H1 (cell line): ENCODE measurements at regions not wholly inside any gene's neighbourhood (a gene's known extent, or its start where the extent isn't known, plus 50 kb on each side); places are given as distances from the start of the nearest gene placed in this dataset.
A peak's percentile ranks its signal among the peaks of the same experiment; 100 is the strongest.

Experiments used
- CTCF ChIA-PET: fragments of 300-600 bp; sonication (Branson Sonifier 250); formaldehyde crosslinking; loops from one replicate; lab custom pipeline; 2021; ENCODE audit not compliant: partially characterized antibody; lab: Charles Lee
- POLR2A ChIA-PET: fragments of 300-600 bp; sonication (Branson Sonifier 250); formaldehyde crosslinking; loops from one replicate; lab custom pipeline; 2021; ENCODE audit warnings: inconsistent platforms; ENCODE audit not compliant: partially characterized antibody; lab: Charles Lee
- DNase-seq, 2 experiments: peaks; one replicate each; pipeline versions ENCODE4 v3.0.0 to v3.0.0-alpha.2; 2010 to 2022; ENCODE audit warnings: low spot score in 2 of 2, low read depth in 1 of 2, mixed read lengths in 1 of 2
- FAIRE-seq: peaks from 2 replicates; lab custom pipeline; 2011; peaks lifted over from hg19 to GRCh38; lab: Jason Lieb, UNC
- H2AFZ ChIP-seq: 2 replicates; pipeline ENCODE4 v1.8.1; 2012; ENCODE audit warnings: low read length, inconsistent platforms
- H2AK5ac ChIP-seq: 2 replicates; pipeline ENCODE4 v1.6.1; 2013; ENCODE audit warnings: low read depth, low read length
- H2BK120ac ChIP-seq: replicated peaks from 2 replicates; pipeline ENCODE3; 2013; ENCODE audit warnings: low read depth, low read length, inconsistent platforms
- H2BK12ac ChIP-seq: 2 replicates; pipeline ENCODE4 v1.6.1; 2013; ENCODE audit warnings: low read depth, low read length
- H2BK15ac ChIP-seq: 2 replicates; pipeline ENCODE4 v1.6.1; 2013; ENCODE audit warnings: low read length
- H2BK20ac ChIP-seq: 2 replicates; pipeline ENCODE4 v1.6.1; 2013; ENCODE audit warnings: low read length
- H2BK5ac ChIP-seq: 2 replicates; pipeline ENCODE4 v1.6.1; 2013; ENCODE audit warnings: low read depth, low read length
- H3K14ac ChIP-seq: 2 replicates; pipeline ENCODE4 v1.6.1; 2013; ENCODE audit warnings: inconsistent platforms; ENCODE audit not compliant: insufficient read length
- H3K18ac ChIP-seq: 2 replicates; pipeline ENCODE4 v1.6.1; 2013; ENCODE audit warnings: low read length; ENCODE audit errors: extremely low read depth
- H3K23ac ChIP-seq: 2 replicates; pipeline ENCODE4 v1.6.1; 2013; ENCODE audit warnings: inconsistent platforms; ENCODE audit not compliant: insufficient read length
- H3K23me2 ChIP-seq: 2 replicates; pipeline ENCODE4 v1.6.1; 2013; ENCODE audit warnings: low read depth, low read length
- H3K27ac ChIP-seq: 2 replicates; pipeline ENCODE4 v1.6.1; 2011; ENCODE audit warnings: low read depth, low read length, inconsistent platforms
- H3K27me3 ChIP-seq, 4 experiments: replicated peaks in 1 of 4; 1 replicate in 1 of 4; 2 replicates in 3 of 4; pipeline versions ENCODE4 v1.6.1 to v1.8.1; 2011 to 2013; ENCODE audit warnings: low read length in 3 of 4, mild to moderate bottlenecking in 3 of 4, inconsistent platforms in 2 of 4, mixed read lengths in 2 of 4, moderate library complexity in 1 of 4; ENCODE audit not compliant: control insufficient read depth in 3 of 4, insufficient read depth in 3 of 4; ENCODE audit errors: extremely low read depth in 1 of 4
- H3K36me3 ChIP-seq, 4 experiments: 2 replicates each; pipeline versions ENCODE4 v1.6.1 to v1.8.1; 2011 to 2013; ENCODE audit warnings: mild to moderate bottlenecking in 4 of 4, low read length in 3 of 4, moderate library complexity in 2 of 4, control low read depth in 1 of 4, inconsistent platforms in 1 of 4; ENCODE audit not compliant: insufficient read depth in 4 of 4, control insufficient read depth in 2 of 4
- H3K4ac ChIP-seq: replicated peaks from 2 replicates; pipeline ENCODE3; 2013; ENCODE audit warnings: low read length, low read depth, mixed read lengths, inconsistent platforms; ENCODE audit not compliant: insufficient read length
- H3K4me1 ChIP-seq, 4 experiments: replicated peaks in 1 of 4; 1 replicate in 1 of 4; 2 replicates in 3 of 4; pipeline versions ENCODE4 v1.6.1 to v1.8.1; 2011 to 2013; ENCODE audit warnings: low read length in 3 of 4, inconsistent platforms in 2 of 4, mixed read lengths in 1 of 4; ENCODE audit not compliant: insufficient read depth in 4 of 4, control insufficient read depth in 3 of 4
- H3K4me2 ChIP-seq, 2 experiments: 2 replicates each; pipeline versions ENCODE4 v1.6.1 to v1.8.1; 2011 to 2013; ENCODE audit warnings: low read depth in 2 of 2, low read length in 2 of 2, control low read depth in 1 of 2, inconsistent platforms in 1 of 2, mild to moderate bottlenecking in 1 of 2; ENCODE audit not compliant: insufficient read depth in 1 of 2
- H3K4me3 ChIP-seq, 4 experiments: fragments of 200-600, 300-600 bp in 1 of 4; sonication (generic), shearing (Covaris generic), sonication (Bioruptor Twin) in 1 of 4; 2 replicates each; pipeline versions ENCODE4 v1.5.1 to v1.8.1; 2011 to 2016; ENCODE audit warnings: low read length in 4 of 4, low read depth in 3 of 4, control low read depth in 2 of 4, inconsistent platforms in 2 of 4, mild to moderate bottlenecking in 2 of 4, mixed read lengths in 1 of 4, moderate library complexity in 1 of 4; ENCODE audit not compliant: insufficient read depth in 2 of 4; ENCODE audit errors: extremely low read depth in 1 of 4
- H3K56ac ChIP-seq: replicated peaks from 2 replicates; pipeline ENCODE3; 2013; ENCODE audit warnings: low read depth, mild to moderate bottlenecking, mixed read lengths, low read length, inconsistent platforms; ENCODE audit not compliant: insufficient read length
- H3K79me1 ChIP-seq: 2 replicates; pipeline ENCODE4 v1.6.1; 2013; ENCODE audit warnings: low read depth, low read length, control low read depth
- H3K79me2 ChIP-seq, 2 experiments: 2 replicates each; pipeline versions ENCODE4 v1.6.1 to v1.8.1; 2012 to 2013; ENCODE audit warnings: low read length in 2 of 2, mild to moderate bottlenecking in 2 of 2, inconsistent platforms in 1 of 2; ENCODE audit not compliant: insufficient read depth in 2 of 2, control insufficient read depth in 1 of 2
- H3K9ac ChIP-seq, 4 experiments: replicated peaks in 1 of 4; 1 replicate in 1 of 4; 2 replicates in 3 of 4; pipeline versions ENCODE4 v1.6.1 to v1.8.1; 2011 to 2013; ENCODE audit warnings: low read depth in 3 of 4, low read length in 3 of 4, control low read depth in 2 of 4, mild to moderate bottlenecking in 2 of 4, moderate library complexity in 2 of 4, inconsistent platforms in 1 of 4; ENCODE audit errors: extremely low read depth in 1 of 4
- H3K9me3 ChIP-seq, 2 experiments: 2 replicates each; pipeline versions ENCODE4 v1.6.1 to v1.8.1; 2012 to 2013; ENCODE audit warnings: mild to moderate bottlenecking in 2 of 2, moderate library complexity in 2 of 2, control low read depth in 1 of 2, inconsistent platforms in 1 of 2, low read depth in 1 of 2, low read length in 1 of 2, mixed read lengths in 1 of 2; ENCODE audit not compliant: insufficient read depth in 2 of 2
- H4K20me1 ChIP-seq, 2 experiments: replicated peaks in 1 of 2; 2 replicates each; pipeline versions ENCODE3 to v1.8.1; 2011 to 2013; ENCODE audit warnings: inconsistent platforms in 2 of 2, low read length in 2 of 2, mild to moderate bottlenecking in 1 of 2; ENCODE audit not compliant: insufficient read depth in 2 of 2, control insufficient read depth in 1 of 2
- H4K5ac ChIP-seq: 2 replicates; pipeline ENCODE4 v1.6.1; 2013; ENCODE audit warnings: low read length, low read depth, mixed read lengths, inconsistent platforms; ENCODE audit not compliant: insufficient read length
- H4K8ac ChIP-seq: 2 replicates; pipeline ENCODE4 v1.8.0; 2013; ENCODE audit warnings: mild to moderate bottlenecking, moderate library complexity, low read length, inconsistent platforms; ENCODE audit not compliant: insufficient read depth; ENCODE audit errors: extremely low read depth
- H4K91ac ChIP-seq: replicated peaks from 2 replicates; pipeline ENCODE3; 2013; ENCODE audit warnings: low read length, mixed read lengths, inconsistent platforms; ENCODE audit not compliant: insufficient read length
- BACH1 ChIP-seq: IDR thresholded peaks from 2 replicates; pipeline ENCODE4 v1.6.1; 2012; ENCODE audit warnings: low read length, improper control_type of control experiment
- BCL11A ChIP-seq, 2 experiments: IDR thresholded peaks; one replicate each; pipeline ENCODE4 v1.6.1; 2011; ENCODE audit warnings: low read depth in 2 of 2, low read length in 2 of 2, mild to moderate bottlenecking in 2 of 2
- CHD2 ChIP-seq: IDR thresholded peaks from 2 replicates; pipeline ENCODE4 v1.6.1; 2012; ENCODE audit warnings: low read length, improper control_type of control experiment
- POLR2A ChIP-seq, 2 experiments: IDR thresholded peaks; 1 replicate in 1 of 2; 2 replicates in 1 of 2; pipeline ENCODE4 v1.6.1; 2011; ENCODE audit warnings: low read depth in 2 of 2, low read length in 2 of 2, mild to moderate bottlenecking in 2 of 2; ENCODE audit errors: control extremely low read depth in 1 of 2
- RAD21 ChIP-seq, 2 experiments: IDR thresholded peaks in 1 of 2; conservative IDR thresholded peaks in 1 of 2; 2 replicates each; pipeline ENCODE4 v1.6.1; 2011; ENCODE audit warnings: low read depth in 2 of 2, low read length in 2 of 2, improper control_type of control experiment in 1 of 2, inconsistent platforms in 1 of 2, mild to moderate bottlenecking in 1 of 2, moderate library complexity in 1 of 2
- SIX5 ChIP-seq: IDR thresholded peaks from 2 replicates; pipeline ENCODE4 v1.6.1; 2011; ENCODE audit warnings: mild to moderate bottlenecking, low read depth, low read length
- SP4 ChIP-seq: IDR thresholded peaks from 2 replicates; pipeline ENCODE4 v1.6.1; 2012; ENCODE audit warnings: low read length, inconsistent platforms
- TAF7 ChIP-seq: optimal IDR thresholded peaks from 2 replicates; pipeline ENCODE3; 2011; ENCODE audit warnings: low read depth, mild to moderate bottlenecking, inconsistent platforms, low read length, moderate library complexity, borderline replicate concordance
- WGBS, 2 experiments: shearing (Covaris generic) in 1 of 2; methylation state at CpG; one replicate each; pipeline versions ENCODE4 v1.1.6 to v1.1.7; 2013 to 2015; ENCODE audit warnings: low lambda C conversion rate in 2 of 2, mixed read lengths in 2 of 2, inconsistent platforms in 1 of 2, low coverage in 1 of 2, missing lambda C conversion rate in 1 of 2; ENCODE audit not compliant: insufficient replicate concordance in 2 of 2, insufficient coverage in 1 of 2, insufficient read length in 1 of 2; ENCODE audit errors: extremely low coverage in 1 of 2, missing lambda C conversion rate in 1 of 2; 5-methylcytosine and 5-hydroxymethylcytosine counted together
- TF ChIP-seq, protein P1 (sequence below): IDR thresholded peaks from 2 replicates; pipeline ENCODE4 v1.6.1; 2011; ENCODE audit warnings: low read depth, mild to moderate bottlenecking, low read length; ENCODE audit not compliant: insufficient read depth

DNA sequence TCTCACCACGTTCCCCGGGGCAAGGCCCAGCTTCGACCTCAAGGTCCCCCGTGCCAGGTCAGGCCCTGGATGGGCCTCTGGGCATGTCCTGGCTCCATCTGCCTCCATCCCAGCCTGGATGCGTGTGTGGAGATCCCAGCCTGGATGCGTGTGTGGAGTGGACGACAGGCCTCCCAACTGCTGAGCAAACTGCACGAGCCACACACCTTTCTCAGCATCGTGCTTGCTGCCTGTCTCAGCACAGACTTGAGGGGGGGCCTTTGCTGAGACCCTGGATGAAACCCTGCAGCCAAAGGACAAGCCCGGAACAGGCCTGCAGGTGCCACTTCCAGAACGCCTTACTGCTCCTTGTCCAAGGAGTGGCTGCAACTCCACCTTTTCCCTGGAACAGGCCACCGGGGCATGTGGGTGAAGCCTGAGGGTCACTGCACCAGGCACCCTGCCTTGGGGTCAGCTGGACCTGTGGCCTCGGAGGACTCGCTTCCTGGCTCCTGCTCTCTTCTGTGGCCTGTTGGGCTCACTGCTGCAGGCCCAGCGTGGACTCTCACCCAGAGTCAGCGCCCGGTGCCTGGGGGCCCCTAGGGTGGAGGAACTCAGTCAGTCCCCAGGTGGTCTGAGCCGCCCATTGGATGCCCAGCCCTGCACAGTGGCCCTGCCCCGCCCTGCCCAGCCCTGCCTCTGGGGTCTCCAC, 176.0 kb downstream of the KIF26A start:
- no peak overlapping the region for H3K4ac ChIP-seq
- no peak overlapping the region for H2BK5ac ChIP-seq
- TF ChIP-seq POLR2A (IDR thresholded peaks at IDR 0.05; ENCODE audit: control extremely low read depth in 1 of 2, low read depth in 2 of 2, low read length in 2 of 2) (no peak), CHD2 (no peak), BACH1 (no peak), TAF7 (no peak), SP4 (no peak), SIX5 (no peak), RAD21 (IDR thresholded peaks at IDR 0.05 in 1 of 2, conservative IDR thresholded peaks at IDR 0.05 in 1 of 2; ENCODE audit: low read depth in 2 of 2, low read length in 2 of 2) (no peak), BCL11A (IDR thresholded peaks at IDR 0.05; ENCODE audit: low read depth in 2 of 2, low read length in 2 of 2) (no peak)
- TF ChIP-seq, protein P1, sequence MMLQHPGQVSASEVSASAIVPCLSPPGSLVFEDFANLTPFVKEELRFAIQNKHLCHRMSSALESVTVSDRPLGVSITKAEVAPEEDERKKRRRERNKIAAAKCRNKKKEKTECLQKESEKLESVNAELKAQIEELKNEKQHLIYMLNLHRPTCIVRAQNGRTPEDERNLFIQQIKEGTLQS = no peak
- 89% methylated on average over 19 of the region's 19 CpGs; no CpG with 5 or more reads in 1 of the 2 experiments for WGBS, 2 experiments
- no peak overlapping the region for H3K23ac ChIP-seq
- no peak overlapping the region for H3K4me3 ChIP-seq
- H3K27me3 ChIP-seq = no peaks in the 10 kb centered on the region; a peak in 1 of 7 replicates
- no peak overlapping the region for H2BK120ac ChIP-seq
- FAIRE-seq = no peak
- no peaks in the 10 kb centered on the region for H3K23me2 ChIP-seq
- no peak overlapping the region for H2AFZ ChIP-seq
- H3K36me3 ChIP-seq = no peaks in the 10 kb centered on the region
- H3K4me2 ChIP-seq = no peak overlapping the region
- no peak overlapping the region for H3K27ac ChIP-seq
- H3K79me2 ChIP-seq = no peaks in the 10 kb centered on the region
- no peak overlapping the region for H3K9ac ChIP-seq
- peaks cover 0 to 1% of the 10 kb centered on the region in 2 experiments for H4K20me1 ChIP-seq
- H3K4me1 ChIP-seq = no peaks in the 10 kb centered on the region; a peak in 1 of 7 replicates
- no peak for DNase-seq
- H2BK12ac ChIP-seq = no peak overlapping the region
- H3K9me3 ChIP-seq = no peaks in the 10 kb centered on the region
- peak overlapping the region; percentile 40 for H4K91ac ChIP-seq
- no peak overlapping the region for H3K18ac ChIP-seq
- H3K14ac ChIP-seq = no peak overlapping the region
- H3K79me1 ChIP-seq = no peaks in the 10 kb centered on the region
- ChIA-PET POLR2A (no interaction called here), CTCF (interaction anchor here (1.7 to 2.3 kb wide), 2 partner anchors 12 to 20 kb away, joined by 4 to 6 read pairs; no protein-coding TSS in a partner anchor)
- no peak overlapping the region for H2BK20ac ChIP-seq
- H3K56ac ChIP-seq = no peak overlapping the region
- H2AK5ac ChIP-seq = no peak overlapping the region
- H2BK15ac ChIP-seq = peak overlapping the region; percentile 61; the same call in 1 of the 2 replicates
- no peak overlapping the region for H4K8ac ChIP-seq
- no peak overlapping the region for H4K5ac ChIP-seq
